SKM-1 (cell line): ENCODE measurements at regions not wholly inside any gene's neighbourhood (a gene's known extent, or its start where the extent isn't known, plus 50 kb on each side); places are given as distances from the start of the nearest gene placed in this dataset.
A peak's percentile ranks its signal among the peaks of the same experiment; 100 is the strongest.
"Not testable (repeated sequence)": the region's sequence is repeated elsewhere in the genome, so short reads cannot be mapped to it uniquely, and the experiment has no call there.

ENCODE experiments used
- DNase-seq: peaks from one replicate; lab custom pipeline; 2025; ENCODE audit not compliant: unreplicated experiment; lab: John Stamatoyannopoulos, UW

DNA sequence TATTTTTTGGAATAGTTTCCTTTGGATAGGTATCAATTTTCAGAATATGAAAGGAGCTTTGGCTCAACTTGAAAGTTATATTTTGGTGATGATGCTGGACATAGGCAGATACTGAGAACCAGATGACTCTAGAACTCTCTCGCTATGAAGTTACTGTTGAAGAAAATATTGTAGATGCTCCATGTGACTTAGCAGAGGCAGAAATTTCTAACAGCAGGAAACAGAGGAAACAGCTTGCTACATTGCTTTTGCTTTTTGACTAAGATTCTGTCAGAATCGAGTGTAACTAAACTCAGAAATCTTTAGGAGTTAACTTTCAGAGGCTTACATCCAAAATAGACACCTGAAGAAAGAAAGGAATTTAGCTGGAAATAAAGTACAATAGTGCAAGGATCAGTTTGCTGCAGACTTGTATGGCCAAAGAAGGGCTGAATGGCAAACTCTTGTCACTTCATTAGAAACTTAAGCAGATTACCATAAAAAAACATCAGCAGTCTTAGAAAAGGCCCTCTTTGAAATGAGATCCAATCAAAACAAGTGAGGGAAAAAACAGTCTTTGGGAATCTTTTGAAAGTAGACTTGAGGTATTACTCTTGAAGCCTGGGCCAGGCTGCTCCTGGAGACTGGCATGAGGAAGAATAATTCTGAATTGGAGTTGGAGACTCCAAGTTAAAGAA is 911.8 kb downstream of the FSCB start:
- no peak for DNase-seq

GRCh38 chr14:43591776-43592175 is 915.3 kb downstream of the FSCB start:
- peak; percentile 2 for DNase-seq

DNA sequence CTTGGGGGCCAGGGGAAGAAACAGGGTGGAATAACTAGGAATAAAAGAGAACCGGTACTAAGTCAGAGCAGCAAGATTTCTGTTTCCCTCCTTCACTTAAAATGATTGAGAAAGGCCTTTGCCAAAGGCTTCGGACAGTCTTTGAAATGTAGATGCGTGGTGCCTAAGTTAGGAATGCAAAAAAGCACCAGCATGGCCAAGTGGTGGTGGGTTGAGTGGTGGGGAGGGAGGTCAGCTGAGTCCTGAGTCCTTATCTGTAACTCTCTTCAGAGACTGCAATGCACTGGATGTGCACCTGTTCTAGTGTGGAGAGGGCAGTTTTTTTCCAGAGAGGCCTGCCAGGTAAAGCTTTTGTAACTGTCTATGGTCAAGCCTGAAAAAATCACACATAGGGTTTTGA is 919.9 kb downstream of the FSCB start:
- no peak for DNase-seq

DNA sequence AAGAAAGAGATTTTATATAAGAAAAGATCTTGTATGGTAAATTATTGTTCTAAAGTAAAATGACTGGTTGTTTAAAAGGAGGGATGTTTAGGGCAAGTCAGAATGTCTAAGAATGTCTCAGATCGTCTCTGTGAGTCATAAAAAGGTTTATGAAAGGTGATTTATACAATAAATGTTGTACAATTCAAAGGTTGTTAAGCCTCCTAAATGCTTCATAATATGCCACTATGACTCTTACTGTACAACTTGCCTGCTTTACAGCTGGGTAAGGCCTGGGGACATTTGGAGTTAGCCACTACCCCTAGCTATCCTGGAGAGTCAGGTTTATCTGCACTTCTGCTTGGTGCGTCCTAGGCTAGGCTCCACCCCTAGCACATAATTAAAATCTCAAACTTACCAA is 927.4 kb downstream of the FSCB start:
- no peak for DNase-seq

- DNase-seq, result no peak
These were observed 939.1 kb downstream of the FSCB start for GRCh38 chr14:43568022-43568421.

DNA sequence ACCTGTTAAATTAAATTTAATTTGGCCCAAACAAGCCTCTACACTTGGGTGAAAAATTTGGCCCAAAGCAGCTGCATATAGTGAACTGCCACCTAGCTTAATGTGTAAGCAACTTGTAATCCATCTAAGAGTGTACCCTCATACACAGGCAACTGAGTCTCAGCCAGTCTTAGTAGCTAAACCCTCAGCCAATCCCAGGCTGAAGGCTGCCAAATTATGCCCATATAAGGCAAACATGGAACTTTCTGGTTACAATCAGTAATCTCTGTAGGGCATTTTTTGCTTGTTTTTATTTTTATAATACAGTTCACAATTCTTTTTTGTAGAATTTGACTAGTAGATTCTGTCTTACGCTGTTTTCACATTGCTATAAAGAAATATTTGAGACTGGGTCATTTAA is 958.7 kb downstream of the FSCB start:
- no peak for DNase-seq

DNA sequence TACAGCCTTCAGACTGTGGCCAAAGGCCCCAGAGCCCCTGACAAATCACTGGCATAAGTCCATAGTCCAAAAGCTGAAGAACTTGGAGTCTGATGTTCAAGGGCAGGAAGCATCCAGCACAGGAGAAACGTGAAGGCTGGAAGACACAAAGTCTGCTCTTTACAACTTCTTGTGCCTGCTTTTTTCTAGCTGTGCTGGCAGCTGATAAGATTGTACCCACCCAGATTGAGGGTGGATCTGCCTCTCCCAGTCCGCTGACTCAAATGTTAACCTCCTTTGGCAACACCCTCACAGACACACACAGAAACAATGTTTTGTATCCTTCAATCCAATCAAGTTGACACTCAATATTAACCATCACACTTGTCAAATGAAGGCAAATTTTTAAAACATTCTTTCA is 959.5 kb downstream of the FSCB start:
- not testable (repeated sequence) for DNase-seq

DNA sequence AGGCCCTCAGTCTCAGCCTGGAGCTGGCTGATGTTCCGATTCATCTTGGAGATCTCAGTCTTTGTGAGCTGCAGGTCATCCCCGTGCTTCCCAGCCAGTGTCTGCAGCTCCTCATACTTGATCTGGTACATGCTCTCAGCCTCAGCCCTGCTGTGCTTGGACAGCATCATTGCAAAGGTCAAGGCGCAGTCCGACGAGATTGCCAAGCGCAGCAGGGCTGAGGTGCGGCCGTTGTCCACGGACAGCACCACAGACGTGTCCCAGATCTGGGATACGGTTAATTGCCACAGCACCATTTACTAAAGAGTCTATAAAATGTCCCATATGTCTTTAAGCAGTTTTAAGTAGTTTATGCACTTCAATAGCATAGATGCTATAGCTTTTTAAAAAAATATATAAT is 965.7 kb downstream of the FSCB start:
- no peak for DNase-seq

DNA sequence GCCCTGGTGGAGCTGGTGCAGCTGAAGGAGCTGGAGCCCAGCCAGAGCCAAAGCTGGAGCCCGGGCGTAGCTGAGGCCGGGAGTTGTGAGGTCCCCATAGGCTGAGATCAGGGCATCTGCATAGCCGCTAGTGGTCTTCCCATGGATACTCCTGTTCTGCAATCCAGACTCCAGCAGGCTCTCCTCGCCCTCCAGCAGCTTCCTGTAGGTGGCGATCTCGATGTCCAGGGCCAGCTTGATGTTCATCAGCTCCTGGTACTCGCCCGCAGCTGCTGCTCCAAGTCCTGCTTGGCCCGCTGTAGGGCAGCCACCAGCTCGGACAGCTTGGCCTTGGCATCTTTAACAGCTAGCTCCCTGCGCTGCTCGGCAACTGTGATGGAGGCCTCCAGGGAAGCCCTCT is 966.1 kb downstream of the FSCB start:
- no peak for DNase-seq

GRCh38 chr14:43539210-43539609 is 967.9 kb downstream of the FSCB start:
- no peak for DNase-seq

DNA sequence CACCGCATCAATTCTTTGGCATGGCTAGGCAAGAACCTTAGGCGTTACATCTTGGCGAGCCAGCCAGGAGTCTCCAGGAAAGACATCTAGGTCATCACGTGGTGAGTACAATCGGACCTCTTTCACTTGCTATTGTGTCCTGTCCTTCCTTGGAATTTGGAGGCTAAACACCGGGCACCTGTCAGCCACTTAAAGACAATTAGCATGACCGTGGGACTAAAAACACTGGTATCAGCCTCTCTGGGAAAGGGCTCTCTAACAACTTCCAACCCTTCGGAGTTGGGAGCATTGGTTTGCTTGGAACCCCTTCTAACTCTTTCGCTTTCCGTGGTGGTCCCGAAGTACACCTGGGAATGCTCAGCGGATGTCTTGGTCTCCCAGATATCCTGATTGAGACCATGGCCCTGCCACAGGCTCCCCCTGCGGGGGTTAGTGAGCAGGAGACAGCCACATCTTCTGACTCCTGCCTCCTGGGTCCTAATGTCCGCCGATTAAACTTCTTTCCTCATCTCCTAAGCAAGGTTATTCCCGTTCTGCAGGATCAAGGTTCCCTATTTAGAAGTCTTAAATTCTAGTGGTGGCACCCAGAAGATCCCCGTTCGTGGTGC is 971.7 kb downstream of the FSCB start:
- no peak for DNase-seq

GRCh38 chr14:43532825-43533416 is 974.2 kb downstream of the FSCB start:
- DNase-seq, result no peak

- DNase-seq, result no peak
These were observed 978.8 kb downstream of the FSCB start for GRCh38 chr14:43528321-43528720.

DNA sequence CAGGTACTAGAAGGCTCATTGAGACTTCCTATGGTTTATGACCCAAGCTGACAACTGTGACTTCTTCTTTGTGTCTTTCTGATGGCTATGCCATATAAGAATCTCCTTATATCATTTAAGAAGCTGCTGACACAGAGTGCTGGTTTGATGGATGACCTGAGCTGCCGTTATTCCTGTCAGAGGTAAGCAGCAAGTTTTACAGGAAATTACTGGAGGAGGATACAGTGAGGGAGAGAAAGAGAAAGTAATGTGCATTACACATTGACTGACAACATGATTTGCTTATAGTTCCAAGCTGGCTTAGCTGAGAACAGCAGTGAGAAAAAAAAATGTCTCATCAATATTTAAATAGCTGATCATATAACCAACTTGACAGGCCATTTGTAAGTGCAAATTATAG is 981.4 kb downstream of the FSCB start:
- no peak for DNase-seq

DNA sequence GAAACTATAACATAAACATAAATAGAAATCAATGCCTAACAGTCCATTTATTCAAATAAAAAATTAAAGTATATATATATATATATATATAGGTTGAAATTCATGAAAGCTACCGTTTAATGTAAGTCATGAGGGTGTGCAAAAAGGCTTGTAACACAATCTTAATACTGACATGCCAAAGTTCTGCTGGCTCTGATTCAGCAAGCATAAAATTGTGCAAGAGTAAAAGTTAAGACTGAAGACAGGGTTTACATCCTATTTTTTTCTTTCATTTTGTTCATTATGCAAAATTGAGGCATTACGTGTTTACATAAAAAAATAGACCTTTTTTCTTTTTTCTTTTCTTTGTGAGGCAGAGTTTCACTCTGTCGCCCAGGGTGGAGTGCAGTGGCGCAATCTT is 984.2 kb downstream of the FSCB start:
- no peak for DNase-seq

GRCh38 chr14:43522191-43522590 is 984.9 kb downstream of the FSCB start:
- DNase-seq, result no peak

- DNase-seq, result no peak
These were observed 1003.6 kb downstream of the FSCB start for GRCh38 chr14:43503508-43503907.

DNA sequence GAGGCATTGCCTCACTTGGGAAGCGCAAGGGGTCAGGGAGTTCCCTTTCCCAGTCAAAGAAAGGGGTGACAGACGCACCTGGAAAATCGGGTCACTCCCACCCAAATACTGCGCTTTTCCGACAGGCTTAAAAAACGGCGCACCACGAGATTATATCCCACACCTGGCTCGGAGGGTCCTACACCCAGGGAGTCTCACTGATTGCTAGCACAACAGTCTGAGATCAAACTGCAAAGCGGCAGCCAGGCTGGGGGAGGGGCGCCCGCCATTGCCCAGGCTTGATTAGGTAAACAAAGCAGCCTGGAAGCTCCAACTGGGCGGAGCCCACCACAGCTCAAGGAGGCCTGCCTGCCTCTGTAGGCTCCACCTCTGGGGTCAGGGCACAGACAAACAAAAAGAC is 1014.7 kb downstream of the FSCB start:
- DNase-seq, result not testable (repeated sequence)

DNA sequence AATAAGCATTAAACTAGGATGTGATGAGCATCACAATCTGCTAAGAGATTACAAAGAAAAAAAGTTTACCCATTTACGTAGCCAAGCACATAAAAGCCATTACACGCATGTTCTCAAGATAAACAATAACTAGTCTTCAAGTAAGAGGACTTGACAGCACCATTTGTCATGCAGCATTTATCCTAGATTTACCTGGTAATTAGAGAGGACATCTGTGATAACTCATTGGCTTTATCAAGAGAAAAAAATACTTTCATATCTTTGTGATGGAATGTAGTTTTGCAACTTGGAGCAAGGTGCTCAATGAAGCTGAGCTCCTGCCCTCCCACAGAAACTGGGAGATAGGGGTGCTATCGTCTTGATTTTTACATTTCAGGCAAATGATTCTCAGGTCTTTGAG is 1023.7 kb downstream of the FSCB start:
- DNase-seq, result no peak

GRCh38 chr14:43481864-43482263 is 1025.2 kb downstream of the FSCB start:
- DNase-seq, result no peak

DNA sequence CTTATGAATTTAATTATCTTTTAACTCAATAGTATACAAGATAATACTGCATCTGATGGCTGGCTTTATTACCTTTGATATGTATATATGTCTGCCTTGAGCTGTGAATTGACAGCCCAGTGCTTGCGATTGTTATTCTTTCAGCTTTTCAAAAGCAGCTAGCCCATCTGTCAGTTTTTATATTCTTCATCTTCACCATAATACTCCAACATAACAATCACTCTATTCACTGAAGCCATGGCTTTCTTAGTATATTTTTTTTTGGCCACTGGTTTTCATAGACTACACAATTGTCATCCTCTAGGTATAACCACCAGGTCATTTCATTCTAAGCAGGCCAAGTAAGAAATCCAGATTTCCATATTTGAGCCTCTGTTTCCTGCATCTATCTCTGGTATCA is 1026.1 kb downstream of the FSCB start:
- DNase-seq, result no peak

- DNase-seq, result no peak
These were observed 1027.4 kb downstream of the FSCB start for GRCh38 chr14:43479596-43480195.
